IMR-90 (cell line): ENCODE measurements at regions not wholly inside any gene's neighbourhood (a gene's known extent, or its start where the extent isn't known, plus 50 kb on each side); places are given as distances from the start of the nearest gene placed in this dataset.

Experiments used
- BHLHE40 ChIP-seq: fragments of 150-350 bp; IDR thresholded peaks from 2 replicates; pipeline ENCODE4 v1.6.1; 2016; ENCODE audit warnings: mild to moderate bottlenecking, low read depth, low read length
- CEBPB ChIP-seq: IDR thresholded peaks from 2 replicates; pipeline ENCODE4 v1.6.1; 2012; ENCODE audit warnings: low read depth, low read length, improper control_type of control experiment
- CTCF ChIP-seq: conservative IDR thresholded peaks from 2 replicates; pipeline ENCODE4 v1.5.1; 2012; ENCODE audit warnings: mild to moderate bottlenecking, low read depth, low read length, improper control_type of control experiment
- MAFK ChIP-seq: IDR thresholded peaks from 2 replicates; pipeline ENCODE4 v1.6.1; 2012; ENCODE audit warnings: low read depth, low read length, improper control_type of control experiment
- MXI1 ChIP-seq: IDR thresholded peaks from 2 replicates; pipeline ENCODE4 v1.6.1; 2012; ENCODE audit warnings: low read depth, mild to moderate bottlenecking, low read length, moderate library complexity, borderline replicate concordance
- POLR2A ChIP-seq: IDR thresholded peaks from 2 replicates; pipeline ENCODE4 v1.6.1; 2012; ENCODE audit warnings: mild to moderate bottlenecking, low read depth, low read length
- SMC3 ChIP-seq: fragments of 150-350 bp; IDR thresholded peaks from 2 replicates; pipeline ENCODE4 v1.6.1; 2016; ENCODE audit warnings: low read depth, mild to moderate bottlenecking, antibody characterized with exemption, low read length, moderate library complexity
- TF ChIP-seq, protein P1 (sequence below): fragments of 150-350 bp; IDR thresholded peaks from 2 replicates; pipeline ENCODE4 v1.6.1; 2017; ENCODE audit warnings: mild to moderate bottlenecking, antibody characterized with exemption, low read length, low read depth

DNA sequence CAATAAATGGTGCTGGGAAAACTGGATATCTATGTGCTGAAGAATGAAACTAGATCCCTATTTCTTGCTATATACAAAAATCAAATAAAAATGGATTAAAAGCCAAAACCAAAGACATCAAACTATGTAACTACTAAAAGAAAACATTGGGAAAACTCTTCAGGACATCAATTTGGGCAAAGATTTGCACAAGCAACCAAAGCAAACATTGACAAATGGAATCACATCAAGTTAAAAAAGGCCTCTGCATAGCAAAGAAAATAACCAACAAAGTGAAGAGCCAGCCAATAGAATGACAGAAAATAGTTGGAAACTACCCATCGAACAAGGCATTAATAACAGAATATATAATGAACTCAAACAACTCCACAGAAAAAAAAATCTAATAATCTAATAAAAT lies 1495.3 kb downstream of the SI start:
- TF ChIP-seq CTCF (no peak), CEBPB (no peak), BHLHE40 (no peak), MXI1 (no peak), POLR2A (no peak), MAFK (no peak), SMC3 (no peak)
- TF ChIP-seq, protein P1, sequence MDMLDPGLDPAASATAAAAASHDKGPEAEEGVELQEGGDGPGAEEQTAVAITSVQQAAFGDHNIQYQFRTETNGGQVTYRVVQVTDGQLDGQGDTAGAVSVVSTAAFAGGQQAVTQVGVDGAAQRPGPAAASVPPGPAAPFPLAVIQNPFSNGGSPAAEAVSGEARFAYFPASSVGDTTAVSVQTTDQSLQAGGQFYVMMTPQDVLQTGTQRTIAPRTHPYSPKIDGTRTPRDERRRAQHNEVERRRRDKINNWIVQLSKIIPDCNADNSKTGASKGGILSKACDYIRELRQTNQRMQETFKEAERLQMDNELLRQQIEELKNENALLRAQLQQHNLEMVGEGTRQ, result no peak
